ENCODE measurements at regions not wholly inside any gene's neighbourhood (a gene's known extent, or its start where the extent isn't known, plus 50 kb on each side); places are given as distances from the start of the nearest gene placed in this dataset.

DNA sequence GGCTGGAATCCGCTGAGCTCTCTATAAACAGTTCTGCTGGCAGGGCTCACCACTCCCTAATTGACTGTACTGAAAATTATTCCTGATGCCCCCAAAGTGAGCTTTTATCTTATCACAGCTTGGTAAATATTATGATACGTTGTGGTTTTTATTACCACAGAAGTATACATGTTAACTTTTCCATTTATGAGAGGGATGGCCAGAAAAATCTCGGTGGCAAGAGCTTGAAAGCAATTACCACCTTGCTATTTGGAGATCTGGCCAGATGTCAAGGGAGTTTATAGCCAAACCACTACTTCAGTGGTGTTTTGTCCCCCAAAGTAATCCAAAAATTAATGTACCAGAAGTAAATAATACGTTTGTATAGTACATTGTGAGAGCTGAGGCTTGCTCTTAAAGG is 75.4 kb upstream of the RCN1 start:
- no peak for TF ChIP-seq POLR2A (IDR thresholded peaks at IDR 0.05)
- TF ChIP-seq, protein P1, sequence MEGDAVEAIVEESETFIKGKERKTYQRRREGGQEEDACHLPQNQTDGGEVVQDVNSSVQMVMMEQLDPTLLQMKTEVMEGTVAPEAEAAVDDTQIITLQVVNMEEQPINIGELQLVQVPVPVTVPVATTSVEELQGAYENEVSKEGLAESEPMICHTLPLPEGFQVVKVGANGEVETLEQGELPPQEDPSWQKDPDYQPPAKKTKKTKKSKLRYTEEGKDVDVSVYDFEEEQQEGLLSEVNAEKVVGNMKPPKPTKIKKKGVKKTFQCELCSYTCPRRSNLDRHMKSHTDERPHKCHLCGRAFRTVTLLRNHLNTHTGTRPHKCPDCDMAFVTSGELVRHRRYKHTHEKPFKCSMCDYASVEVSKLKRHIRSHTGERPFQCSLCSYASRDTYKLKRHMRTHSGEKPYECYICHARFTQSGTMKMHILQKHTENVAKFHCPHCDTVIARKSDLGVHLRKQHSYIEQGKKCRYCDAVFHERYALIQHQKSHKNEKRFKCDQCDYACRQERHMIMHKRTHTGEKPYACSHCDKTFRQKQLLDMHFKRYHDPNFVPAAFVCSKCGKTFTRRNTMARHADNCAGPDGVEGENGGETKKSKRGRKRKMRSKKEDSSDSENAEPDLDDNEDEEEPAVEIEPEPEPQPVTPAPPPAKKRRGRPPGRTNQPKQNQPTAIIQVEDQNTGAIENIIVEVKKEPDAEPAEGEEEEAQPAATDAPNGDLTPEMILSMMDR (IDR thresholded peaks at IDR 0.05) = no peak

Data from adrenal gland (tissue), 5 donors.